ENCODE measurements at regions not wholly inside any gene's neighbourhood (a gene's known extent, or its start where the extent isn't known, plus 50 kb on each side); places are given as distances from the start of the nearest gene placed in this dataset.

DNA sequence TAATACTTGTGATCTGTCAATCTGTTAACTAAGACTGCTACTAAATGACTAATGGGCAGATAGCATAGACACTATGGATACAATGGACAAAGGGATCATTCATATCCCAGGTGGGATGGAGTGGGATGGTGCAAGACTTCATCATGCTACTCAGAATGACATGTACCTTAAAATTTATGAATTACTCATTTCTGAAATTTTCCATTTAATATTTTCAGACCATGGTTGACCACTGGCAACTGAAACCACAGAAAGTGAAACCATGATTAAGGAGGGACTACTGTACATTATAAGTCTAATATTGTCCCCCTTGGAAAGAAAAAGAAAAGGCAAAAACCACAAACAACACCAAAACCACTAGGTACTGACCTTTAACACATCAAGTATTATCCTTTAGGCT, 247.0 kb upstream of the SYT4 start:
- no peak overlapping the region for H3K27ac ChIP-seq
- no peak overlapping the region for H3K9ac ChIP-seq
- H2AFZ ChIP-seq (ENCODE audit: low read depth), result no peak overlapping the region
- H3K4me1 ChIP-seq (ENCODE audit: low read depth, poor library complexity, severe bottlenecking), result peaks cover 20% of the 10 kb centered on the region
- TF ChIP-seq, protein P1, sequence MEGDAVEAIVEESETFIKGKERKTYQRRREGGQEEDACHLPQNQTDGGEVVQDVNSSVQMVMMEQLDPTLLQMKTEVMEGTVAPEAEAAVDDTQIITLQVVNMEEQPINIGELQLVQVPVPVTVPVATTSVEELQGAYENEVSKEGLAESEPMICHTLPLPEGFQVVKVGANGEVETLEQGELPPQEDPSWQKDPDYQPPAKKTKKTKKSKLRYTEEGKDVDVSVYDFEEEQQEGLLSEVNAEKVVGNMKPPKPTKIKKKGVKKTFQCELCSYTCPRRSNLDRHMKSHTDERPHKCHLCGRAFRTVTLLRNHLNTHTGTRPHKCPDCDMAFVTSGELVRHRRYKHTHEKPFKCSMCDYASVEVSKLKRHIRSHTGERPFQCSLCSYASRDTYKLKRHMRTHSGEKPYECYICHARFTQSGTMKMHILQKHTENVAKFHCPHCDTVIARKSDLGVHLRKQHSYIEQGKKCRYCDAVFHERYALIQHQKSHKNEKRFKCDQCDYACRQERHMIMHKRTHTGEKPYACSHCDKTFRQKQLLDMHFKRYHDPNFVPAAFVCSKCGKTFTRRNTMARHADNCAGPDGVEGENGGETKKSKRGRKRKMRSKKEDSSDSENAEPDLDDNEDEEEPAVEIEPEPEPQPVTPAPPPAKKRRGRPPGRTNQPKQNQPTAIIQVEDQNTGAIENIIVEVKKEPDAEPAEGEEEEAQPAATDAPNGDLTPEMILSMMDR (conservative IDR thresholded peaks at IDR 0.05; ENCODE audit: low read depth, low read length), result no peak
- H3K4me2 ChIP-seq, result peak overlapping the region; percentile 19; the same call in 1 of the 2 replicates
- no peaks in the 10 kb centered on the region for H3K36me3 ChIP-seq (ENCODE audit: insufficient read depth)
- H4K20me1 ChIP-seq (ENCODE audit: insufficient read depth), result no peaks in the 10 kb centered on the region
- H3K79me2 ChIP-seq (ENCODE audit: insufficient read depth, low read depth), result no peaks in the 10 kb centered on the region
- H3K27me3 ChIP-seq (ENCODE audit: insufficient read depth, low read depth), result no peaks in the 10 kb centered on the region
- H3K4me3 ChIP-seq (IDR thresholded peaks at IDR 0.05; ENCODE audit: insufficient read depth, low read depth, low read length), result no peak overlapping the region

DNA sequence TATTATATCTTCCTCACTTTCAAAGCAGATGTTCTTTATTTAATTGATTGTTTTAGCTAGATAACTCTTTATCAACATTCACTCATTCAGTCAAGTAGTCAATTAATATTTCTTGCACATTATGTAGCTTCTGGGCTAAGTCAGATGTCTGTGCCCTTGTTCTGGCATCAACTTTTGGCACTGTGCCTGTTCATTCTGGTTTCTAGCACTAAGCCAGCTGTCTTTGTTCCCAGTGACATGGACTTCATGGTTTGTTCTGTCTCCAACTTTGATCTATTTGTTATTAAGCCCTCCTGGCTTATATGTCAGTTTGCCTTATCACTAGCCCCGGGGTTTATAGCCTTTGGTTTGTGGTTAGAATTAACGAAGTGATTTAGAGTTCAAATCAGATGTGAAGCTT, 247.9 kb upstream of the SYT4 start:
- Histone ChIP-seq H3K9ac (no peak overlapping the region), H4K20me1 (ENCODE audit: insufficient read depth) (no peaks in the 10 kb centered on the region), H3K79me2 (ENCODE audit: insufficient read depth, low read depth) (no peaks in the 10 kb centered on the region), H3K27me3 (ENCODE audit: insufficient read depth, low read depth) (no peaks in the 10 kb centered on the region), H3K36me3 (ENCODE audit: insufficient read depth) (no peaks in the 10 kb centered on the region), H3K4me3 (IDR thresholded peaks at IDR 0.05; ENCODE audit: insufficient read depth, low read depth, low read length) (no peak overlapping the region), H3K4me2 (peak overlapping the region; percentile 19; the same call in 1 of the 2 replicates), H2AFZ (ENCODE audit: low read depth) (no peak overlapping the region), H3K4me1 (ENCODE audit: low read depth, poor library complexity, severe bottlenecking) (peaks cover 20% of the 10 kb centered on the region), H3K27ac (no peak overlapping the region)
- TF ChIP-seq, protein P1 (conservative IDR thresholded peaks at IDR 0.05; ENCODE audit: low read depth, low read length), result no peak

DNA sequence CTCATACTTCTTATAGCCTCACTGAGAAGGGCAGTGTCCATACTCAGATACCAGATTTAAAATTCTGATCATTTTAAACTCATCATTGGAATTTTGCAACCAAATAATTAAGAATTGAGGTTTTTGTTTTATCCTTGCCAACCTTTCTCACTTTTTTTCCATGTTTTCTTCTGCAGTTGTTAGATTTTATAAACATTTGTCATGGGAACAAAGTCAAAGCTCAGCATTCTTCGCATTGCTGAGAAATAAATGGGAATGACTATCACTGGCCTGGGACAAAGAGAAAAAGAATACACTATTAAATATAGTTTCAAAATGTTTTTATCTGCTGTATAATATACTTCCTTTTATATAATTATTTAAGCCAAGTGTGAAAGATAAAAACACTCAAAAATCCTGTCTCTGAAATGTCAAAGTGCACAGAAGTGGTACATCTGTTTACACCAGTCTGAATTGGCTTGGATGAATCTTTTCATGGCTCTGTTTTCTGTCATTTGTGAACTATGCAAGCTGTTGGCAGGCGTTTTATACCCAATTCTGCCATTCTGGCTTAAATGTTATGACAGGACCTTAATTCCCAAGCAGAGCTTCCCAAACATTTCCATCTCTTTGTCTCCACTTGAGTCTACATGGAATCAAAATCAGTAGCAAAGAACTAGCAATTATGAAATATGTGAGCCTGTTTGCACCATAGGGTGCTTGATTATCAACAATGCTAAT, 249.3 kb upstream of the SYT4 start:
- no peaks in the 10 kb centered on the region for H3K79me2 ChIP-seq (ENCODE audit: insufficient read depth, low read depth)

DNA sequence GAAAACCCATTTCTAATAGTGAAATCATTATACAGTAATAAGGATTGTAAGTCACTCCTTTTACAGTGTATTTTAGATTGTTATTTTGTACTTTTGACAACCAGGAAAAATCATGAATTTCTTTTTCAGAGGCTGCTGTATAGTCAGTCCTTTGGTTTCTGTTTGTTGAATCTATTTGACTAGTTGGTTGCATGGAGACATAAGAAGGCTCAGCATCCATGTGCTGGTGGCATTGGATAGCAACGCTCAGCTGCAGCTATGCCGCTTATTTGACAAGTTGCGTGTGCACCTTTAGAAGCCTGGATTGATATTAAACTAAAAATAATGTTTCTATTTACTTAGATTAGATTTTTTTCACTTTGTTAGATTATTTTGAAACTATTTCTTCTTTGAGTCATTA, 254.1 kb upstream of the SYT4 start:
- Histone ChIP-seq H3K79me2 (ENCODE audit: insufficient read depth, low read depth) (no peaks in the 10 kb centered on the region), H3K9ac (no peak overlapping the region), H3K36me3 (ENCODE audit: insufficient read depth) (no peaks in the 10 kb centered on the region), H3K4me1 (ENCODE audit: low read depth, poor library complexity, severe bottlenecking) (no peaks in the 10 kb centered on the region), H3K27ac (no peak overlapping the region), H4K20me1 (ENCODE audit: insufficient read depth) (no peaks in the 10 kb centered on the region), H3K4me3 (IDR thresholded peaks at IDR 0.05; ENCODE audit: insufficient read depth, low read depth, low read length) (no peak overlapping the region), H2AFZ (ENCODE audit: low read depth) (no peak overlapping the region), H3K4me2 (no peak overlapping the region), H3K27me3 (ENCODE audit: insufficient read depth, low read depth) (no peaks in the 10 kb centered on the region)
- TF ChIP-seq, protein P1 (conservative IDR thresholded peaks at IDR 0.05; ENCODE audit: low read depth, low read length), result no peak

More for the DNA sequence above, 249.3 kb upstream of the SYT4 start:
- no peak overlapping the region for H3K27ac ChIP-seq
- H3K36me3 ChIP-seq (ENCODE audit: insufficient read depth), result no peaks in the 10 kb centered on the region
- no peaks in the 10 kb centered on the region for H3K27me3 ChIP-seq (ENCODE audit: insufficient read depth, low read depth)
- no peak overlapping the region for H3K4me2 ChIP-seq
- no peak overlapping the region for H3K9ac ChIP-seq
- peaks cover 20% of the 10 kb centered on the region for H3K4me1 ChIP-seq (ENCODE audit: low read depth, poor library complexity, severe bottlenecking)
- H3K4me3 ChIP-seq (IDR thresholded peaks at IDR 0.05; ENCODE audit: insufficient read depth, low read depth, low read length), result no peak overlapping the region
- TF ChIP-seq, protein P1 (conservative IDR thresholded peaks at IDR 0.05; ENCODE audit: low read depth, low read length), result no peak
- no peak overlapping the region for H2AFZ ChIP-seq (ENCODE audit: low read depth)
- H4K20me1 ChIP-seq (ENCODE audit: insufficient read depth), result no peaks in the 10 kb centered on the region

All from KMS-11 (cell line).